Neuron (in vitro differentiated cells): ENCODE measurements at regions not wholly inside any gene's neighbourhood (a gene's known extent, or its start where the extent isn't known, plus 50 kb on each side); places are given as distances from the start of the nearest gene placed in this dataset.

Source experiments
- H2AFZ ChIP-seq: one replicate; pipeline ENCODE4 v1.6.1; 2013; ENCODE audit warnings: low read depth, mild to moderate bottlenecking, inconsistent platforms, low read length, moderate library complexity
- H3K27me3 ChIP-seq: one replicate; pipeline ENCODE4 v1.6.1; 2013; ENCODE audit warnings: low read length; ENCODE audit not compliant: insufficient read depth
- H3K36me3 ChIP-seq: one replicate; pipeline ENCODE4 v1.6.1; 2013; ENCODE audit warnings: low read length; ENCODE audit not compliant: insufficient read depth
- H3K4me1 ChIP-seq: one replicate; pipeline ENCODE4 v1.6.1; 2013; ENCODE audit warnings: low read length; ENCODE audit not compliant: insufficient read depth
- H3K4me3 ChIP-seq: 2 replicates; pipeline ENCODE4 v1.5.1; 2013; ENCODE audit warnings: mild to moderate bottlenecking, low read length, moderate library complexity
- H3K9me3 ChIP-seq: one replicate; pipeline ENCODE4 v1.6.1; 2013; ENCODE audit warnings: low read length

- Histone ChIP-seq H2AFZ (no peak overlapping the region), H3K36me3 (no peaks in the 10 kb centered on the region), H3K4me1 (no peaks in the 10 kb centered on the region), H3K4me3 (no peak overlapping the region), H3K27me3 (peaks cover 24% of the 10 kb centered on the region), H3K9me3 (no peaks in the 10 kb centered on the region)
These were observed 82.2 kb upstream of the HDAC4 start for GRCh38 chr2:239482778-239483712.

- Histone ChIP-seq H3K36me3 (no peaks in the 10 kb centered on the region), H3K9me3 (no peaks in the 10 kb centered on the region), H3K4me1 (no peaks in the 10 kb centered on the region), H3K4me3 (no peak overlapping the region), H3K27me3 (peaks cover 10% of the 10 kb centered on the region), H2AFZ (no peak overlapping the region)
These were observed 78.7 kb upstream of the HDAC4 start for GRCh38 chr2:239479471-239479870.

DNA sequence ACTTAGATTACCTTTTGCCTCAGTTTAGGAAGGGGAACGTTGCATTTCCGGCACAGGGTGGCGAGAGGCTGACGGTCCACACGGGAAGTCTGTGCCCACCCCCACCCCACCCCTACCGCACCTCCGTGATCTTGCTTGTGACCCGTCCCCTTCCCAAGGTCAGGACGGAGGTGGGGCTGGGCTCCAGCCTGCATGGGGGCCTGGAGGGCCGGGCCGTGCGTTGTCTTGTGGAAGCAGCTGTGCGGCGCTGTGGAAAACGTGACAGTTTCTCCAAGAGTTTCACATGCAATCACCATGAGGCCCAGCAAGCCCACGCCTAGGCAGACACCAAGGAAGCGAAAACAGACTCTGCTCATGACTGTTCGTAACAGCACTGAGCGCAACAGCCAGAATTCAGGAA, 76.8 kb upstream of the HDAC4 start:
- no peaks in the 10 kb centered on the region for H3K4me1 ChIP-seq

DNA sequence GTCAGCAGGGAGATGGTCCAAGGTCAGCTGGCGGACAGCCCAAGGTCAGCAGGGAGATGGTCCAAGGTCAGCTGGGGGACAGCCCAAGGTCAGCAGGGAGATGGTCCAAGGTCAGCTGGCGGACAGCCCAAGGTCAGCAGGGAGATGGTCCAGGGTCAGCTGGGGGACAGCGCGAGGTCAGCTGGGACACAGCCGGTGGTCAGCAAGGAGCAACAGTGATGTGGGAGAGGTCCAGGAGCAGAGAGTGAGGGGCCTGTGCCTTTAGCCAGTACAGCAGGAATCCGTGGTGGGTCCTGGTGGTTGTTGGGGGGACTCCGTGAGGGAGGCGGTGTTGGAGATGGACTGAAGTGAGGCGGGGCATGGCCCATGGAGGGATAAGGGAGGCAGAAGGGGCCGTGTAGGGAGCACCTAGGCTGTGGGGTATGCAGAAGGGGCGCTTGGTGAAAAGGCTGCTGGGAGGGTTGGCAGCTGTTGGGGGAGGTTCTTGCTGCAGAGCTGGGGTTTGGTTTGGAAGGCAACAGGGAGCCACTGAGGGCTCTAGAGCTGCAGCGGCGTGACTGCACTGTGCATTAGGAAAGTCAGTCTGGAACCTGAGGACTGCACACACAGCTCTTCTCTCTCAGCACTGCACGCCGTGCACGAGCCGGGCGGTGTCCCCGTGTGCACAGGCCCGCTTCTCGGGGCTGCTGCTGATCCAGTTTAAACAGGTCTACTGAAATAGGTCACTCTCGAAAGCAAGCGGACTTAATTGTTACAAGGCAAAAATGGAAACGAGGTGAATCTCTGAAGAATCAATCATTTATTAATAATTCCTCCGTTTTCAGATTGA, 76.2 kb upstream of the HDAC4 start:
- Histone ChIP-seq H2AFZ (no peak overlapping the region), H3K4me1 (no peaks in the 10 kb centered on the region), H3K36me3 (no peaks in the 10 kb centered on the region), H3K9me3 (no peaks in the 10 kb centered on the region), H3K4me3 (no peak overlapping the region), H3K27me3 (no peaks in the 10 kb centered on the region)

More for the DNA sequence above, 76.8 kb upstream of the HDAC4 start:
- Histone ChIP-seq H2AFZ (no peak overlapping the region), H3K36me3 (no peaks in the 10 kb centered on the region), H3K27me3 (no peaks in the 10 kb centered on the region), H3K9me3 (no peaks in the 10 kb centered on the region), H3K4me3 (no peak overlapping the region)

DNA sequence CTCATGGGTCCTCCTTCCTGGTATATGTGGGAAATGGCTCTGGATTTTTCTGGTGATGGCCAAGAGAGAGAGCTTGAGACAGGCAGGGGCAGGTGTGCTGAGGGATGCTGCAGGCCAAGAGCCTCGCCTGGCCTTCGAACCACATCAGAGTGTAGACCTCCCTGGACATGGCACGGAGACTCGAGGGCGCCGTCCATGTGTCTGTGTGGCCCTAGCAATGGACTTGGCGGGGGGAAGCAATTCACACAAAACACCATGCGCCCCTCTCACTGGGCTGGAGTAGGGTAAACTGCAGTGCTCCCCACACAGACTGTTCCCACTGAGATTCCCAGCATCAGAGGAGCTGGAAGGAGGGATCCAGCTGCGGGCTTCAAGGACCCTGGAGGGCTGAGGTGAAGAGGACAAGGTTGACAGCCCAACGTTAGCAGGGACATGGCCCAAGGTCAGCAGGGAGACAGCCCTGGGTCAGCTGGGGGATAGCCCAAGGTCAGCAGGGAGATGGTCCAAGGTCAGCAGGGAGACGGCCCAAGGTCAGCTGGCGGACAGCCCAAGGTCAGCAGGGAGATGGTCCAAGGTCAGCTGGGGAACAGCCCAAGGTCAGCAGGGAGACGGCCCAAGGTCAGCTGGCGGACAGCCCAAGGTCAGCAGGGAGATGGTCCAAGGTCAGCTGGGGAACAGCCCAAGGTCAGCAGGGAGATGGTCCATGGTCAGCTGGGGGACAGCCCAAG, 75.4 kb upstream of the HDAC4 start:
- Histone ChIP-seq H2AFZ (no peak overlapping the region), H3K9me3 (no peaks in the 10 kb centered on the region), H3K4me1 (no peaks in the 10 kb centered on the region)

DNA sequence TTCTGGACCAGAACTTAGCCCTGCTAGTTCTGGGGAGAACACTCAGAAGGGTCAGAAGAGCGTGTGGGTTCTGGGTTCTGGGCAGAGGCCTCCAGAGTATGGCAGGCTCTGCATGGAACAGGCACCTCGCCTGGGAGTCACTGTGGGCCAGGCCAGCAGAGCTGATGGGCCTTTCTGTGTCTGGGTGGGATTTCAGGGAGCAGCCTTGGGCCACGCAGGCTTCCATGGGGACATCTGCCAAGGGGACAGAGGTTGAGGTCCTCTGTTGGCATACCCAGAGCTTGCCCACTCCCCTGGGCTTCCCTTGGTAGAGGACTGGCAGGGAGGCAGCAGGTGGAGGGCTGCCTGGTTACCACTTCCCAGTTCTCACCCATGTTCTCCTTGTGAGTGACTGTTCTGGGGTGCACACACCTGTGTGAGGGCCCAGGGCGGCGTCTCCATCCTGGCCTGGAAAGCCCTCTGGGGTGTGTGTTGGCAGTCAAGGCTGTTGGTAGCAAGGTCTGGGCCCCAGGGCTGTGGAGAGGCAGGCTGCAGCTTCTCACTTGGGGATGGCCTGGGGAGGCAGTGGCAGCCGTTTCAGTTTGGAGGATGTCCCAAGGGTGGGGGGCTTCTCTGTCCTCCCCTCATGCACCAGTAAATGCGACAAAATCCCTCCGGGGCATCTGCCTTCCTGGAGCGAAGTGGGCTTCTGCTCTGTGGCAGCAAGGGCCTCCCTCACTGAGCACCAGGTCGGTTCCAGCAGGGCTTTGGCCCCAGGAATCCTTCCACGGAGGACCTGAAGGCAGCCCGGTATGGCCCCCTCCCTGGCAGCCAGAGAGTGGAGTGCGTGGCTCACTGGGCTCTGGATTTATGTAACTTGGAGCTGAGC, 74.6 kb upstream of the HDAC4 start:
- H3K4me1 ChIP-seq: no peaks in the 10 kb centered on the region
- no peaks in the 10 kb centered on the region for H3K9me3 ChIP-seq
- no peak overlapping the region for H2AFZ ChIP-seq
- no peaks in the 10 kb centered on the region for H3K27me3 ChIP-seq
- no peaks in the 10 kb centered on the region for H3K36me3 ChIP-seq
- H3K4me3 ChIP-seq: no peak overlapping the region

More for the DNA sequence above, 75.4 kb upstream of the HDAC4 start:
- Histone ChIP-seq H3K27me3 (no peaks in the 10 kb centered on the region), H3K4me3 (no peak overlapping the region), H3K36me3 (no peaks in the 10 kb centered on the region)

- Histone ChIP-seq H2AFZ (no peak overlapping the region), H3K27me3 (no peaks in the 10 kb centered on the region), H3K4me3 (no peak overlapping the region), H3K4me1 (no peaks in the 10 kb centered on the region), H3K36me3 (no peaks in the 10 kb centered on the region), H3K9me3 (peaks cover 3% of the 10 kb centered on the region)
These were observed 72.5 kb upstream of the HDAC4 start for GRCh38 chr2:239473211-239473805.

GRCh38 chr2:239472235-239472775, 71.5 kb upstream of the HDAC4 start:
- H2AFZ ChIP-seq: no peak overlapping the region
- H3K36me3 ChIP-seq: no peaks in the 10 kb centered on the region
- no peaks in the 10 kb centered on the region for H3K27me3 ChIP-seq
- H3K4me1 ChIP-seq: no peaks in the 10 kb centered on the region
- H3K4me3 ChIP-seq: no peak overlapping the region
- H3K9me3 ChIP-seq: peaks cover 3% of the 10 kb centered on the region

DNA sequence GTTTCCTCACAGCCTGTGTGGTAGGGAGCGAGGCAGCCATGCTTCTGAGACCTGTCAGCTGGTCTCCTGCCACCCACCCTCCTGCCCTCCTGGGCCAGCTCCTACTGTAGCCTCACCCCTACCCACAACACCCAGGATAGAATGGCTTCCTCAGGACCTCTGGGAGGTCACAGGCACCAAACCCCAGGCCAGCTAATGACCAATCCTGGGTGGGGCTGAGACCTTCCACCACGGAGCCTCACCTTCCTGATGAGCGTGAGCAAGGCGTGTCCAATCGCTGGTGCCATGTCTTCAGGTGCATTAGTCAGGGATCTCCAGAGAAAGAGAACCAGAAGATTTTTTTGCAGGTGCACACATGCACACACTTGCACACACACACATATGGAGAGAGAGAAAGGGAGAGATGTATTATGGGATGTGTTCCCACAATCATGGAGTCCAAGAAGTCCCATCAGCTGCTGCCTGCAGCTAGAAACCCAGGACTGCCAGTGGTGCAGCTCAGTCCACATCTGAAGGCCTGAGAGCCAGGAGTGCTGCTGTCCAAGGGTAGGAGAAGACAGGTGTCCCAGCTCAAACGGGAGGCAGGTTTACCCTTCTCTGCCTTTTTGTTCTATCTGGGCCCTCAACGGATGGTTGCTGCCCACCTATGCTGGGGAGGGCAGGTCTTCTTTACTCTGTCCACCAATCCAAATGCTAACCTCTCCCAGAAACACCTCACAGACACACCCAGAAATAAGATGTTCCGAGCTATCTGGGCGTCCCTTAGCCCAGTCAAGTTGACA, 70.4 kb upstream of the HDAC4 start:
- H3K27me3 ChIP-seq: peaks cover 2% of the 10 kb centered on the region
- H3K4me3 ChIP-seq: no peak overlapping the region
- peaks cover 3% of the 10 kb centered on the region for H3K9me3 ChIP-seq
- no peak overlapping the region for H2AFZ ChIP-seq
- no peaks in the 10 kb centered on the region for H3K36me3 ChIP-seq
- H3K4me1 ChIP-seq: no peaks in the 10 kb centered on the region

GRCh38 chr2:239470151-239470900, 69.5 kb upstream of the HDAC4 start:
- Histone ChIP-seq H3K9me3 (peaks cover 3% of the 10 kb centered on the region), H3K27me3 (peaks cover 2% of the 10 kb centered on the region), H2AFZ (no peak overlapping the region), H3K36me3 (no peaks in the 10 kb centered on the region), H3K4me3 (no peak overlapping the region), H3K4me1 (no peaks in the 10 kb centered on the region)
